Keratinocyte (primary cell): ENCODE measurements at regions not wholly inside any gene's neighbourhood (a gene's known extent, or its start where the extent isn't known, plus 50 kb on each side); places are given as distances from the start of the nearest gene placed in this dataset.

Source experiments
- DNase-seq: peaks from one replicate; pipeline ENCODE4 v3.0.0-alpha.2; 2011; ENCODE audit warnings: low read depth, missing footprints, low spot score
- FAIRE-seq: peaks from 2 replicates; lab custom pipeline; 2011; peaks lifted over from hg19 to GRCh38; lab: Jason Lieb, UNC
- H2AFZ ChIP-seq: 2 replicates; pipeline ENCODE4 v1.6.0; 2012; ENCODE audit warnings: low read length, control low read depth, inconsistent platforms; ENCODE audit not compliant: control insufficient read depth
- H3K27ac ChIP-seq: 2 replicates; pipeline ENCODE4 v1.5.1; 2011; ENCODE audit warnings: low read length; ENCODE audit not compliant: control insufficient read depth, insufficient read depth
- H3K27me3 ChIP-seq: 3 replicates; pipeline ENCODE4 v1.6.0; 2011; ENCODE audit warnings: low read length; ENCODE audit not compliant: control insufficient read depth, insufficient read depth; ENCODE audit errors: extremely low read depth
- H3K36me3 ChIP-seq, 2 experiments: 2 replicates in 1 of 2; 3 replicates in 1 of 2; pipeline ENCODE4 v1.5.1; 2011; ENCODE audit warnings: low read length in 2 of 2, mild to moderate bottlenecking in 1 of 2; ENCODE audit not compliant: control insufficient read depth in 2 of 2, insufficient read depth in 2 of 2; ENCODE audit errors: extremely low read depth in 1 of 2
- H3K4me1 ChIP-seq: 3 replicates; pipeline ENCODE4 v1.5.1; 2011; ENCODE audit warnings: low read length; ENCODE audit not compliant: control insufficient read depth, insufficient read depth; ENCODE audit errors: extremely low read depth
- H3K4me2 ChIP-seq: 3 replicates; pipeline ENCODE4 v1.6.0; 2011; ENCODE audit warnings: low read depth, low read length; ENCODE audit not compliant: control insufficient read depth, insufficient read depth; ENCODE audit errors: extremely low read depth
- H3K4me3 ChIP-seq, 3 experiments: fragments of 200-600 bp in 1 of 3; sonication (generic) in 1 of 3; 2 replicates in 2 of 3; 3 replicates in 1 of 3; pipeline ENCODE4 v1.5.1; 2011 to 2016; ENCODE audit warnings: low read length in 3 of 3, mild to moderate bottlenecking in 3 of 3, control low read depth in 2 of 3, inconsistent platforms in 1 of 3, low read depth in 1 of 3, mixed read lengths in 1 of 3, mixed run types in 1 of 3, moderate library complexity in 1 of 3; ENCODE audit not compliant: control insufficient read depth in 2 of 3, insufficient read depth in 2 of 3; ENCODE audit errors: extremely low read depth in 1 of 3
- H3K79me2 ChIP-seq: 2 replicates; pipeline ENCODE4 v1.6.0; 2012; ENCODE audit warnings: low read length; ENCODE audit not compliant: control insufficient read depth, insufficient read depth
- H3K9ac ChIP-seq: 3 replicates; pipeline ENCODE4 v1.6.0; 2011; ENCODE audit warnings: low read length; ENCODE audit not compliant: control insufficient read depth, insufficient read depth; ENCODE audit errors: extremely low read depth
- H3K9me1 ChIP-seq: 3 replicates; pipeline ENCODE4 v1.6.0; 2011; ENCODE audit warnings: low read length; ENCODE audit not compliant: control insufficient read depth, insufficient read depth; ENCODE audit errors: extremely low read depth
- H3K9me3 ChIP-seq: 2 replicates; pipeline ENCODE4 v1.5.1; 2012; ENCODE audit warnings: low read depth, low read length; ENCODE audit not compliant: control insufficient read depth
- H4K20me1 ChIP-seq: 3 replicates; pipeline ENCODE4 v1.6.0; 2011; ENCODE audit warnings: low read length; ENCODE audit not compliant: control insufficient read depth, insufficient read depth; ENCODE audit errors: extremely low read depth
- EZH2 ChIP-seq: IDR thresholded peaks from one replicate; pipeline ENCODE4 v1.6.1; 2012; ENCODE audit warnings: inconsistent platforms, mild to moderate bottlenecking, low read length, moderate library complexity
- dilution Hi-C: fragments of 300-500 bp; cut with MboI; formaldehyde crosslinking; loops from one replicate; pipeline ENCODE4 v1.7.0; 2020; ENCODE audit warnings: low sequenced_read_pairs; ENCODE audit not compliant: extremely low pct_ligation_motif_present
- TF ChIP-seq, protein P1 (sequence below), 3 experiments: IDR thresholded peaks in 1 of 3; conservative IDR thresholded peaks in 1 of 3; optimal IDR thresholded peaks in 1 of 3; 2 replicates in 2 of 3; 3 replicates in 1 of 3; pipeline versions ENCODE3 to v1.5.1; 2011; ENCODE audit warnings: low read length in 3 of 3, mild to moderate bottlenecking in 3 of 3, moderate library complexity in 2 of 3, control low read depth in 1 of 3, inconsistent platforms in 1 of 3; ENCODE audit not compliant: insufficient read depth in 2 of 3; ENCODE audit errors: extremely low read depth in 1 of 3

DNA sequence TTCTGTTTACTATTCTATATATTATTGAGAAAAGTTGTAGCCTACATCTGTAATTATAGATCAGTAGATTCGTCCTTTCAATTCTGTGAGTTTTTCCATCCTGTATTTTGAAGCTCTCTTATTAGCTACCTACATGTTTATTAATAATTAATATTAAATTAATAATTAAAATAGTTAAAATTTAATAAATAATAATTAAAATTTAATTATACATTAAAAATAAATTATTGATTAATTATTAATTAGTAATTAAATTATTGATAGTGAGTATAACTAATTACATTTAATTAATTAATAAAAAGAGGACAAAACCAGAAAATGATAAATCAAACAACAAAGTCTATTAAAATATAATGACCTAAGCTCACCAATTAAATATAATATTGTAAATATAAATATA lies 606.6 kb upstream of the ROBO1 start:
- no peaks in the 10 kb centered on the region for H3K9me3 ChIP-seq
- DNase-seq (no peak), FAIRE-seq (no peak)
- dilution Hi-C loops = no loop called here
- no peaks in the 10 kb centered on the region for H3K4me1 ChIP-seq
- no peak overlapping the region for H3K4me3 ChIP-seq
- no peak overlapping the region for H2AFZ ChIP-seq
- no peak for TF ChIP-seq EZH2
- TF ChIP-seq, protein P1, sequence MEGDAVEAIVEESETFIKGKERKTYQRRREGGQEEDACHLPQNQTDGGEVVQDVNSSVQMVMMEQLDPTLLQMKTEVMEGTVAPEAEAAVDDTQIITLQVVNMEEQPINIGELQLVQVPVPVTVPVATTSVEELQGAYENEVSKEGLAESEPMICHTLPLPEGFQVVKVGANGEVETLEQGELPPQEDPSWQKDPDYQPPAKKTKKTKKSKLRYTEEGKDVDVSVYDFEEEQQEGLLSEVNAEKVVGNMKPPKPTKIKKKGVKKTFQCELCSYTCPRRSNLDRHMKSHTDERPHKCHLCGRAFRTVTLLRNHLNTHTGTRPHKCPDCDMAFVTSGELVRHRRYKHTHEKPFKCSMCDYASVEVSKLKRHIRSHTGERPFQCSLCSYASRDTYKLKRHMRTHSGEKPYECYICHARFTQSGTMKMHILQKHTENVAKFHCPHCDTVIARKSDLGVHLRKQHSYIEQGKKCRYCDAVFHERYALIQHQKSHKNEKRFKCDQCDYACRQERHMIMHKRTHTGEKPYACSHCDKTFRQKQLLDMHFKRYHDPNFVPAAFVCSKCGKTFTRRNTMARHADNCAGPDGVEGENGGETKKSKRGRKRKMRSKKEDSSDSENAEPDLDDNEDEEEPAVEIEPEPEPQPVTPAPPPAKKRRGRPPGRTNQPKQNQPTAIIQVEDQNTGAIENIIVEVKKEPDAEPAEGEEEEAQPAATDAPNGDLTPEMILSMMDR (optimal IDR thresholded peaks at IDR 0.05 in 1 of 3, IDR thresholded peaks at IDR 0.05 in 1 of 3, conservative IDR thresholded peaks at IDR 0.05 in 1 of 3; ENCODE audit: extremely low read depth in 1 of 3, insufficient read depth in 2 of 3, low read length in 3 of 3) = no peak
- no peak overlapping the region for H3K4me2 ChIP-seq
- H3K79me2 ChIP-seq = no peaks in the 10 kb centered on the region
- H4K20me1 ChIP-seq = no peaks in the 10 kb centered on the region
- H3K36me3 ChIP-seq = no peaks in the 10 kb centered on the region
- no peaks in the 10 kb centered on the region for H3K27me3 ChIP-seq
- H3K9ac ChIP-seq = no peak overlapping the region
- H3K9me1 ChIP-seq = no peaks in the 10 kb centered on the region
- no peak overlapping the region for H3K27ac ChIP-seq

DNA sequence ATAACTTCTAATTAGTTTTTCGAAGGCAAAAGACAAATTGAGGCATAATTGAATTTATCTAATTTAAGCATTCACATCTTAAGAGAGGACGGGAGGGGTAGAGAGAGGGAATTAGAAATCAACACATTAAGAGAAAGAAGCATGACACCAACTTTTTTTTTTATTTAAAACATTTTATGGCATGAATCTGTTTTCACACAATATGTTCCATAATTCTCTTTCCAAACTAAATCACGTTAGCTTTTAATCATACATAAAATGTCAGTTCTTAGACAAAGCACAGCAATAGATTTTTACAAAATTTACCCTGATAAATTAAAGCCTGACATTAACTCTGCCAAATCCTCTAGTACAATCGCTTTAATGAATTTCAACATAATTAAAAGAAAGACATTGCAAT lies 600.8 kb upstream of the ROBO1 start:
- no peaks in the 10 kb centered on the region for H3K27me3 ChIP-seq
- no peak for FAIRE-seq
- no peaks in the 10 kb centered on the region for H3K9me1 ChIP-seq
- no peak overlapping the region for H3K4me3 ChIP-seq
- no peak overlapping the region for H3K9ac ChIP-seq
- H2AFZ ChIP-seq = no peak overlapping the region
- no peak overlapping the region for H3K4me2 ChIP-seq
- TF ChIP-seq, protein P1 (optimal IDR thresholded peaks at IDR 0.05 in 1 of 3, IDR thresholded peaks at IDR 0.05 in 1 of 3, conservative IDR thresholded peaks at IDR 0.05 in 1 of 3; ENCODE audit: extremely low read depth in 1 of 3, insufficient read depth in 2 of 3, low read length in 3 of 3) = no peak
- no peak for TF ChIP-seq EZH2
- H3K9me3 ChIP-seq = no peaks in the 10 kb centered on the region
- H3K36me3 ChIP-seq = no peaks in the 10 kb centered on the region
- no peaks in the 10 kb centered on the region for H3K4me1 ChIP-seq
- H3K79me2 ChIP-seq = no peaks in the 10 kb centered on the region
- dilution Hi-C loops = no loop called here
- H4K20me1 ChIP-seq = no peaks in the 10 kb centered on the region
- no peak for DNase-seq
- no peak overlapping the region for H3K27ac ChIP-seq
